ENCODE measurements at regions not wholly inside any gene's neighbourhood (a gene's known extent, or its start where the extent isn't known, plus 50 kb on each side); places are given as distances from the start of the nearest gene placed in this dataset.

GRCh38 chr13:104773775-104774174, 1707.6 kb upstream of the SLC10A2 start:
- TF ChIP-seq CTCF (IDR thresholded peaks at IDR 0.05) (peak in 1 of 3 donors; percentile 23), POLR2A (IDR thresholded peaks at IDR 0.05) (no peak)

Measured in breast epithelium (tissue), 3 donors.